ENCODE measurements at regions not wholly inside any gene's neighbourhood (a gene's known extent, or its start where the extent isn't known, plus 50 kb on each side); places are given as distances from the start of the nearest gene placed in this dataset.
"Not testable (repeated sequence)": the region's sequence is repeated elsewhere in the genome, so short reads cannot be mapped to it uniquely, and the experiment has no call there.

DNA sequence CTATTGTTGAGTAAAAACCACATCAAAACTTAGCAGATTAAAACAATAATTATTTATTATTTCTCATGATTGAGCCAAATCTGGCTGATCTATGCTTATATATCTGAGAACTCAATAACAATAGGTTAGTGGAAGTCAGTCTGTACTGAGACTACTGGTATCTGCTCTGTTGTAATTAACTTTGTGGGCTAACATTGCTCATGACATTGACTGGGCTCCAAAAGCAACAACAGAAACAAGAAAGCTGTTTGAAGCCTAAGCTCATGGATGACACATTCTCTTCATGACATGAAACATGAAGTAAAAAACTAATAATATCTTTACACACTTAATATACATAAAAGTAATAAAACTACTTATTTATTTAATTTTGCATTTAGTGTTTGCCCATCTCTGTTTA is 649.3 kb downstream of the PRIM2 start:
- BruUV-seq (replicated peaks); intact Hi-C loops (cut with micrococcal nuclease; ENCODE audit: unreplicated experiment): not testable (repeated sequence)

DNA sequence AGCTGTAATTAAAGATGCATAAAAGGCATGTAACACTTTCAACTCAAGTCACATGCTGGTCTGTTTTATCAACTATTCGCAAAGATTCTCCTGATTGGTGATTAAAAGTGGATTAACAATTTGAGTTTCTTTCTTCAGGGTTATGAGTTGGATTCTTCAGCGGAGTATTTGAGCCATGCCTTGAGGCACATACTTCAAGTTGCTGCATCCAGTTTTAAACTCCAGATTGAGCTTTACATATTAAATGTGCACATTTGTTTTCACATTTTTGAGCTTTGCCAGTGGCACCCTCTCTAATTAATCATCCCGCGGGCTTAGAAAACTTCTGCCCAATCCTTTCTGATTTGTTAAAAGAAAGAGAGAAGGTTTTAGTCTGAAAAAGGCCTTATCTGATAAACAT is 654.5 kb downstream of the PRIM2 start:
- H3K27me3 ChIP-seq (ENCODE audit: control insufficient read depth in 1 of 2, insufficient read depth in 2 of 2, low read length in 2 of 2); ATAC-seq: not testable (repeated sequence)

More for the DNA sequence above, 649.3 kb downstream of the PRIM2 start:
- H3K27ac ChIP-seq (ENCODE audit: extremely low read length, insufficient read depth, low read length); H3K4me2 ChIP-seq (ENCODE audit: low read depth, low read length); H3K4me3 ChIP-seq (replicated peaks in 1 of 3; ENCODE audit: insufficient read depth in 1 of 3, low read depth in 2 of 3, low read length in 3 of 3); H4K20me1 ChIP-seq (ENCODE audit: insufficient read depth, low read length); CTCF ChIA-PET (ENCODE audit: low intra/inter-chr PET ratio, low total read pairs); H3K9ac ChIP-seq (ENCODE audit: insufficient read depth, low read depth, low read length); H3K4me1 ChIP-seq (ENCODE audit: insufficient read depth, low read length); ATAC-seq; in situ Hi-C loops (cut with HindIII; ENCODE audit: extremely low pct_ligation_motif_present, low pct_unique_long_range_greater_than_20kb); H3K36me3 ChIP-seq (replicated peaks in 1 of 2; ENCODE audit: control insufficient read depth in 1 of 2, insufficient read depth in 2 of 2, low read length in 2 of 2); H3K9me3 ChIP-seq (ENCODE audit: low read length); H3K79me2 ChIP-seq (ENCODE audit: insufficient read depth, low read length); H3K27me3 ChIP-seq (ENCODE audit: control insufficient read depth in 1 of 2, insufficient read depth in 2 of 2, low read length in 2 of 2); POLR2A ChIA-PET; H2AFZ ChIP-seq (ENCODE audit: low read length); FAIRE-seq; DNase-seq (ENCODE audit: low spot score): not testable (repeated sequence)

DNA sequence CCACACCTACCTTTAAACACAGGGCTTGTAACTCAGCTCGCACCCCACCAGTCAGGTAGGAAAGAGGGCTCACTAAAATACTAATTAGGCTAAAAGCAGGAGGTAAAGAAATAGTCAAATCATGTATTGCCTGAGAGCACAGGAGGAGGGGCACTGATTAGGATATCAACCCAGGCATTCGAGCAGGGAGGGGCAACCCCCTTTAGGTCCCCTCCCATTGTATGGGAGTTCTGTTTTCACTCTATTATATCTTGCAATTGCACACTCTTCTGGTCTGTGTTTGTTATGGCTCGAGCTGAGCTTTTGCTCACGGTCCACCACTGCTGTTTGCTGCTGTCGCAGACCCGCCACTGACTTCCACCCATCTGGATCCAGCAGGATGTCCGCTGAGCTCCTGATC is 657.2 kb downstream of the PRIM2 start:
- H3K27ac ChIP-seq (ENCODE audit: extremely low read length, insufficient read depth, low read length), result no peak overlapping the region
- POLR2A ChIA-PET, result no interaction called here
- no peak overlapping the region for H3K4me3 ChIP-seq (replicated peaks in 1 of 3; ENCODE audit: insufficient read depth in 1 of 3, low read depth in 2 of 3, low read length in 3 of 3)
- no peak overlapping the region for H3K4me2 ChIP-seq (ENCODE audit: low read depth, low read length)
- H3K27me3 ChIP-seq (ENCODE audit: control insufficient read depth in 1 of 2, insufficient read depth in 2 of 2, low read length in 2 of 2), result no peaks in the 10 kb centered on the region
- CTCF ChIA-PET (ENCODE audit: low intra/inter-chr PET ratio, low total read pairs), result no interaction called here
- H2AFZ ChIP-seq (ENCODE audit: low read length), result no peak overlapping the region
- H3K9ac ChIP-seq (ENCODE audit: insufficient read depth, low read depth, low read length), result no peak overlapping the region
- H4K20me1 ChIP-seq (ENCODE audit: insufficient read depth, low read length), result no peaks in the 10 kb centered on the region
- in situ Hi-C loops (cut with HindIII; ENCODE audit: extremely low pct_ligation_motif_present, low pct_unique_long_range_greater_than_20kb) (no loop called here), intact Hi-C loops (cut with micrococcal nuclease; ENCODE audit: unreplicated experiment) (no loop called here)
- ATAC-seq (no peak), DNase-seq (ENCODE audit: low spot score) (no peak), FAIRE-seq (no peak)
- no peaks in the 10 kb centered on the region for H3K4me1 ChIP-seq (ENCODE audit: insufficient read depth, low read length)
- WGBS (ENCODE audit: low lambda C conversion rate), result 65% methylated on average over 7 of the region's 7 CpGs
- no TSS peak for BruUV-seq (replicated peaks)
- H3K79me2 ChIP-seq (ENCODE audit: insufficient read depth, low read length), result no peaks in the 10 kb centered on the region
- no peaks in the 10 kb centered on the region for H3K9me3 ChIP-seq (ENCODE audit: low read length)
- no peaks in the 10 kb centered on the region for H3K36me3 ChIP-seq (replicated peaks in 1 of 2; ENCODE audit: control insufficient read depth in 1 of 2, insufficient read depth in 2 of 2, low read length in 2 of 2)
- TF ChIP-seq ZFP62 (CRISPR knock-in tag; IDR thresholded peaks at IDR 0.05) (no peak), PHF8 (CRISPR knock-in tag; IDR thresholded peaks at IDR 0.05) (no peak), ZNF672 (CRISPR knock-in tag; IDR thresholded peaks at IDR 0.05) (no peak), ZNF572 (CRISPR knock-in tag; IDR thresholded peaks at IDR 0.05) (no peak), NONO (IDR thresholded peaks at IDR 0.05) (no peak), NONO (CRISPR knock-in tag; conservative IDR thresholded peaks at IDR 0.05) (no peak), ZNF761 (CRISPR knock-in tag; conservative IDR thresholded peaks at IDR 0.05) (no peak), ZNF777 (CRISPR knock-in tag; IDR thresholded peaks at IDR 0.05) (no peak), TEAD3 (CRISPR knock-in tag; optimal IDR thresholded peaks at IDR 0.05; ENCODE audit: borderline replicate concordance) (no peak)
- TF ChIP-seq, protein P1, sequence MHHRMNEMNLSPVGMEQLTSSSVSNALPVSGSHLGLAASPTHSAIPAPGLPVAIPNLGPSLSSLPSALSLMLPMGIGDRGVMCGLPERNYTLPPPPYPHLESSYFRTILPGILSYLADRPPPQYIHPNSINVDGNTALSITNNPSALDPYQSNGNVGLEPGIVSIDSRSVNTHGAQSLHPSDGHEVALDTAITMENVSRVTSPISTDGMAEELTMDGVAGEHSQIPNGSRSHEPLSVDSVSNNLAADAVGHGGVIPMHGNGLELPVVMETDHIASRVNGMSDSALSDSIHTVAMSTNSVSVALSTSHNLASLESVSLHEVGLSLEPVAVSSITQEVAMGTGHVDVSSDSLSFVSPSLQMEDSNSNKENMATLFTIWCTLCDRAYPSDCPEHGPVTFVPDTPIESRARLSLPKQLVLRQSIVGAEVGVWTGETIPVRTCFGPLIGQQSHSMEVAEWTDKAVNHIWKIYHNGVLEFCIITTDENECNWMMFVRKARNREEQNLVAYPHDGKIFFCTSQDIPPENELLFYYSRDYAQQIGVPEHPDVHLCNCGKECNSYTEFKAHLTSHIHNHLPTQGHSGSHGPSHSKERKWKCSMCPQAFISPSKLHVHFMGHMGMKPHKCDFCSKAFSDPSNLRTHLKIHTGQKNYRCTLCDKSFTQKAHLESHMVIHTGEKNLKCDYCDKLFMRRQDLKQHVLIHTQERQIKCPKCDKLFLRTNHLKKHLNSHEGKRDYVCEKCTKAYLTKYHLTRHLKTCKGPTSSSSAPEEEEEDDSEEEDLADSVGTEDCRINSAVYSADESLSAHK (CRISPR knock-in tag; IDR thresholded peaks at IDR 0.05; ENCODE audit: borderline replicate concordance), result no peak
- TF ChIP-seq, protein P2, sequence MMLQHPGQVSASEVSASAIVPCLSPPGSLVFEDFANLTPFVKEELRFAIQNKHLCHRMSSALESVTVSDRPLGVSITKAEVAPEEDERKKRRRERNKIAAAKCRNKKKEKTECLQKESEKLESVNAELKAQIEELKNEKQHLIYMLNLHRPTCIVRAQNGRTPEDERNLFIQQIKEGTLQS (CRISPR knock-in tag; IDR thresholded peaks at IDR 0.05), result no peak

More for the DNA sequence above, 654.5 kb downstream of the PRIM2 start:
- H3K36me3 ChIP-seq (replicated peaks in 1 of 2; ENCODE audit: control insufficient read depth in 1 of 2, insufficient read depth in 2 of 2, low read length in 2 of 2); FAIRE-seq; H3K4me2 ChIP-seq (ENCODE audit: low read depth, low read length); intact Hi-C loops (cut with micrococcal nuclease; ENCODE audit: unreplicated experiment); H3K9ac ChIP-seq (ENCODE audit: insufficient read depth, low read depth, low read length); H2AFZ ChIP-seq (ENCODE audit: low read length); H3K79me2 ChIP-seq (ENCODE audit: insufficient read depth, low read length); POLR2A ChIA-PET; H3K9me3 ChIP-seq (ENCODE audit: low read length); BruUV-seq (replicated peaks); H3K27ac ChIP-seq (ENCODE audit: extremely low read length, insufficient read depth, low read length); H4K20me1 ChIP-seq (ENCODE audit: insufficient read depth, low read length); H3K4me3 ChIP-seq (replicated peaks in 1 of 3; ENCODE audit: insufficient read depth in 1 of 3, low read depth in 2 of 3, low read length in 3 of 3); CTCF ChIA-PET (ENCODE audit: low intra/inter-chr PET ratio, low total read pairs); DNase-seq (ENCODE audit: low spot score); H3K4me1 ChIP-seq (ENCODE audit: insufficient read depth, low read length); in situ Hi-C loops (cut with HindIII; ENCODE audit: extremely low pct_ligation_motif_present, low pct_unique_long_range_greater_than_20kb): not testable (repeated sequence)
- WGBS (ENCODE audit: low lambda C conversion rate), result 75% methylated on average over 4 of the region's 4 CpGs

Data from HepG2 (cell line).